K562 (cell line): ENCODE measurements at regions not wholly inside any gene's neighbourhood (a gene's known extent, or its start where the extent isn't known, plus 50 kb on each side); places are given as distances from the start of the nearest gene placed in this dataset.
"Not testable (repeated sequence)": the region's sequence is repeated elsewhere in the genome, so short reads cannot be mapped to it uniquely, and the experiment has no call there.

Experiments used
- ARHGAP35 ChIP-seq: fragments of 450-650 bp; IDR thresholded peaks from 2 replicates; pipeline ENCODE4 v1.6.1; 2018; ENCODE audit not compliant: partially characterized antibody
- CEBPB ChIP-seq: fragments of 450-650 bp; IDR thresholded peaks from 2 replicates; pipeline ENCODE4 v1.6.1; 2016; ENCODE audit warnings: missing genetic modification characterization, missing compliant biosample characterization
- FOSL1 ChIP-seq: fragments of 200-800 bp; sonication (Bioruptor generic); conservative IDR thresholded peaks from 2 replicates; pipeline ENCODE4 v1.6.1; 2016; ENCODE audit warnings: missing genetic modification characterization, missing compliant biosample characterization
- FOXM1 ChIP-seq, 2 experiments: fragments of 450-650 bp in 1 of 2; sonication (generic) in 1 of 2; formaldehyde crosslinking in 1 of 2; IDR thresholded peaks; 2 replicates each; pipeline versions ENCODE4 v1.6.1 to v1.9.0; 2017 to 2022; ENCODE audit warnings: low read depth in 2 of 2, mild to moderate bottlenecking in 2 of 2, missing genetic modification reagents in 1 of 2, moderate library complexity in 1 of 2
- MAFG ChIP-seq: fragments of 450-650 bp; conservative IDR thresholded peaks from 2 replicates; pipeline ENCODE4 v1.6.1; 2016; ENCODE audit warnings: missing genetic modification characterization, missing compliant biosample characterization
- POLR2A ChIP-seq: fragments of 450-650 bp; conservative IDR thresholded peaks from 2 replicates; pipeline ENCODE4 v1.6.1; 2016
- RFX5 ChIP-seq: IDR thresholded peaks from 2 replicates; pipeline ENCODE4 v1.6.1; 2011; ENCODE audit warnings: low read depth, mild to moderate bottlenecking, improper control_type of control experiment, low read length
- SP1 ChIP-seq: sonication (generic); formaldehyde crosslinking; IDR thresholded peaks from 2 replicates; pipeline ENCODE4 v1.8.1; 2022; ENCODE audit warnings: mild to moderate bottlenecking, missing genetic modification reagents
- XRCC4 ChIP-seq: IDR thresholded peaks from one replicate; pipeline ENCODE4 v1.6.1; 2011; ENCODE audit not compliant: insufficient read depth, insufficient read length; ENCODE audit errors: extremely low read depth
- TF ChIP-seq, protein P1 (sequence below), 2 experiments: fragments of 450-650 bp in 1 of 2; sonication (generic) in 1 of 2; formaldehyde crosslinking in 1 of 2; IDR thresholded peaks in 1 of 2; conservative IDR thresholded peaks in 1 of 2; 2 replicates each; pipeline versions ENCODE4 v1.6.1 to v1.8.1; 2016 to 2023; ENCODE audit warnings: mild to moderate bottlenecking in 2 of 2, moderate library complexity in 2 of 2, inconsistent platforms in 1 of 2, missing genetic modification reagents in 1 of 2
- TF ChIP-seq, protein P2 (sequence below), 3 experiments: IDR thresholded peaks in 2 of 3; conservative IDR thresholded peaks in 1 of 3; 2 replicates each; pipeline ENCODE4 v1.5.1; 2011 to 2012; ENCODE audit warnings: low read length in 3 of 3, mild to moderate bottlenecking in 3 of 3, control low read depth in 2 of 3, improper control_type of control experiment in 1 of 3, inconsistent platforms in 1 of 3, low read depth in 1 of 3, mixed read lengths in 1 of 3, moderate library complexity in 1 of 3; ENCODE audit not compliant: insufficient read depth in 2 of 3

DNA sequence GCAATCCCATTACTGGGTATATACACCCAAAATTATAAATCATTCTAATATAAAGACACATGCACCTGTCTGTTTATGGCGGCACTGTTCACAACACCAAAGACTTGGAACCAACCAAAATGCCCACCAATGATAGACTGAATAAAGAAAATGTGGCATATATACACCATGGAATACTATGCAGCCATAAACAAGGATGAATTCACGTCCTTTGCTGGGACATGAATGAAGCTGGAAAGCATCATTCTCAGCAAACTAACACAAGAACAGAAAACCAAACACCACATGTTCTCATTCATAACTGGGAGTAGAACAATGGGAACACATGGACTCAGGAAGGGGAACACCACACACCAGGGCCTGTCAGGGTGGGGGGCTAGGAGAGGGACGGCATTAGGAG, 633.2 kb upstream of the DEFB115 start:
- TF ChIP-seq MAFG; SP1 (CRISPR knock-in tag); FOSL1 (tag); XRCC4; CEBPB (tag); RFX5; POLR2A; ARHGAP35; FOXM1 (IDR thresholded peaks at IDR 0.05; ENCODE audit: low read depth); FOXM1 (CRISPR knock-in tag; IDR thresholded peaks at IDR 0.05; ENCODE audit: low read depth): not testable (repeated sequence)
- TF ChIP-seq, protein P1, sequence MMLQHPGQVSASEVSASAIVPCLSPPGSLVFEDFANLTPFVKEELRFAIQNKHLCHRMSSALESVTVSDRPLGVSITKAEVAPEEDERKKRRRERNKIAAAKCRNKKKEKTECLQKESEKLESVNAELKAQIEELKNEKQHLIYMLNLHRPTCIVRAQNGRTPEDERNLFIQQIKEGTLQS (IDR thresholded peaks at IDR 0.05), result not testable (repeated sequence)
- TF ChIP-seq, protein P1 (CRISPR knock-in tag; conservative IDR thresholded peaks at IDR 0.05), result not testable (repeated sequence)
- TF ChIP-seq, protein P2, sequence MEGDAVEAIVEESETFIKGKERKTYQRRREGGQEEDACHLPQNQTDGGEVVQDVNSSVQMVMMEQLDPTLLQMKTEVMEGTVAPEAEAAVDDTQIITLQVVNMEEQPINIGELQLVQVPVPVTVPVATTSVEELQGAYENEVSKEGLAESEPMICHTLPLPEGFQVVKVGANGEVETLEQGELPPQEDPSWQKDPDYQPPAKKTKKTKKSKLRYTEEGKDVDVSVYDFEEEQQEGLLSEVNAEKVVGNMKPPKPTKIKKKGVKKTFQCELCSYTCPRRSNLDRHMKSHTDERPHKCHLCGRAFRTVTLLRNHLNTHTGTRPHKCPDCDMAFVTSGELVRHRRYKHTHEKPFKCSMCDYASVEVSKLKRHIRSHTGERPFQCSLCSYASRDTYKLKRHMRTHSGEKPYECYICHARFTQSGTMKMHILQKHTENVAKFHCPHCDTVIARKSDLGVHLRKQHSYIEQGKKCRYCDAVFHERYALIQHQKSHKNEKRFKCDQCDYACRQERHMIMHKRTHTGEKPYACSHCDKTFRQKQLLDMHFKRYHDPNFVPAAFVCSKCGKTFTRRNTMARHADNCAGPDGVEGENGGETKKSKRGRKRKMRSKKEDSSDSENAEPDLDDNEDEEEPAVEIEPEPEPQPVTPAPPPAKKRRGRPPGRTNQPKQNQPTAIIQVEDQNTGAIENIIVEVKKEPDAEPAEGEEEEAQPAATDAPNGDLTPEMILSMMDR (IDR thresholded peaks at IDR 0.05 in 2 of 3, conservative IDR thresholded peaks at IDR 0.05 in 1 of 3; ENCODE audit: insufficient read depth in 2 of 3, low read depth in 1 of 3, low read length in 3 of 3), result not testable (repeated sequence)
